ACC112 (cell line): ENCODE measurements at regions not wholly inside any gene's neighbourhood (a gene's known extent, or its start where the extent isn't known, plus 50 kb on each side); places are given as distances from the start of the nearest gene placed in this dataset.
"Not testable (repeated sequence)": the region's sequence is repeated elsewhere in the genome, so short reads cannot be mapped to it uniquely, and the experiment has no call there.

Experiments
- H2AFZ ChIP-seq: fragments of 200-600 bp; sonication (generic); one replicate; pipeline ENCODE4 v1.6.0; 2017; ENCODE audit warnings: antibody characterized with exemption, low read length; ENCODE audit not compliant: unreplicated experiment
- H3K27ac ChIP-seq: fragments of 200-600 bp; sonication (generic); 2 replicates; pipeline ENCODE4 v1.5.1; 2014; ENCODE audit warnings: low read depth, mild to moderate bottlenecking, antibody characterized with exemption, low read length, moderate library complexity
- H3K27me3 ChIP-seq: fragments of 200-600 bp; sonication (generic); 2 replicates; pipeline ENCODE4 v1.6.1; 2014; ENCODE audit warnings: mild to moderate bottlenecking, antibody characterized with exemption, low read length, moderate library complexity, mixed read lengths; ENCODE audit not compliant: insufficient read depth
- H3K36me3 ChIP-seq: fragments of 200-600 bp; sonication (generic); 2 replicates; pipeline ENCODE4 v1.6.1; 2016; ENCODE audit warnings: mild to moderate bottlenecking, antibody characterized with exemption, low read length, moderate library complexity, mixed read lengths; ENCODE audit not compliant: insufficient read depth
- H3K4me1 ChIP-seq: fragments of 200-600 bp; sonication (generic); one replicate; pipeline ENCODE4 v1.6.1; 2016; ENCODE audit warnings: low read length, mixed read lengths; ENCODE audit not compliant: insufficient read depth, unreplicated experiment, control insufficient read depth
- H3K4me3 ChIP-seq: fragments of 200-600 bp; sonication (generic); 2 replicates; pipeline ENCODE4 v1.5.1; 2014; ENCODE audit warnings: mild to moderate bottlenecking, low read depth, low read length
- H3K79me2 ChIP-seq: fragments of 200-600 bp; sonication (generic); one replicate; pipeline ENCODE4 v1.6.0; 2016; ENCODE audit warnings: low read length; ENCODE audit not compliant: control insufficient read depth, unreplicated experiment, insufficient read depth

DNA sequence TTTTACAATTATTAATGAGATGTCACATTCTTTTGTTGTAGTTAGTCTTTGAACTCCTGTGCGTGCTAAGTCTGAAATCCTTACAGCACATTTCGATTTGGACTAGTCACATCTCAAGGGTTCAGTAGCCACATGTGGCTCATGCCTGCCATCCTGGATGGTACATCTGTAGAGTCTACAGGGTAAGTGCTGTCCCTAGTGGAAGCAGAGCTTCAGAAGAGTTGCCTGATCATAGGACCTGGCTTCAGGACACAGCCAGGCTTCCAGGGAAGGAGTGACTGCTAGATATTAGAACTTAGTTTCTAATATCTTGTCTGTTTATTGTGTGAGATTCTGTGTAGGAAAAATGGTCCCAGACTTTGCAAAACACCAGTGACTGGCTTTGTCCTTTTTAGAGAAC, 110.5 kb upstream of the NBPF8 start:
- H3K79me2 ChIP-seq, H3K36me3 ChIP-seq, H3K4me3 ChIP-seq, H3K27ac ChIP-seq, H3K4me1 ChIP-seq, H3K27me3 ChIP-seq, H2AFZ ChIP-seq: not testable (repeated sequence)

DNA sequence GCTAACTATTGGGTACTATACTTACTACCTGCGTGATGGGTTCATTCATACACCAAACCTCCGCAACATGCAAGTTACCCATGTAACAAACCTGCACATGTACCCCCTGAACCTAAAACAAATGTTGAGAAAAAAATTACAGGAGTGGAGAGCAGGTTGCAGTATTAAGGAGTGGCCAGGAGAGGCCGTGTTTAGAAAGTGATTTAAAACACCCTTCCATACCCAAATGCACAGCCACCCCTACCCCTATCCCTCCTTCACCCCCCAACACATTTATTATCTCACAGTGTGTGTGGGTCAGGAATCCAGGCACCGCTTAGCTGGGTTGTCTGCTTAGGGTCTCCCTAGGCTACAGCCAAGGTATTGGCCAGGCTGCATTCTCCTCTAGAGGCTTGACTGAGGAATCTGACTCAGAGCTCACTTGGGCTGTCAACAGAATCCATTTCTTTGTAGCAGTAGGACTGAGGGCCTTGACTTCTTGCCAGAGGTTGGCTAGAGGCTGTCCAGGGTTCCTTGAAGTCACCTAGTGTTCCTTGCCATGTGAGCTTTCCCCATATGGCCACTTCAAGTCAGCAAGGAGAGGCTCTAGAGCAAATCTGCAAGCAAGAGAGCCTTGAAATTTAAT, 115.3 kb upstream of the NBPF8 start:
- H3K4me3 ChIP-seq, H2AFZ ChIP-seq, H3K27ac ChIP-seq, H3K79me2 ChIP-seq, H3K36me3 ChIP-seq, H3K4me1 ChIP-seq, H3K27me3 ChIP-seq: not testable (repeated sequence)

DNA sequence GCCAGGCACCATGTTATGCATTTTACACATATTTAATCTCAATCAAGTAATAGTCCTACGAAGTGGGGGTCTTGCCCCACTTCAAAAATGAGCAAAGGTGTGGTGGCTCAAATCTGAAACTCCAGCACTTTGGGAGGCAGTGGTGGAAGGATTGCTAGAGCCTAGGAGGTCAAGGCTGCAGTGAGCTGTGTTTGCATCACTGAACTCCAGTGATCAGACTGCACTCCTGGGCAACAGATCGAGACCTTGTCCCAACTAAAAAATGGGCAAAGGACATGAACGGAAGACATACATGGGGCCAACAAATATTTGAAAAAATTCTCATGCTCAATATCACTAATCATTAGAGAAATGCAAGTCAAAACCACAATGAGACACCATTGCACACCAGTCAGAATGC, 116.3 kb upstream of the NBPF8 start:
- H3K79me2 ChIP-seq, H3K4me1 ChIP-seq, H3K27ac ChIP-seq, H3K27me3 ChIP-seq, H2AFZ ChIP-seq, H3K36me3 ChIP-seq, H3K4me3 ChIP-seq: not testable (repeated sequence)

DNA sequence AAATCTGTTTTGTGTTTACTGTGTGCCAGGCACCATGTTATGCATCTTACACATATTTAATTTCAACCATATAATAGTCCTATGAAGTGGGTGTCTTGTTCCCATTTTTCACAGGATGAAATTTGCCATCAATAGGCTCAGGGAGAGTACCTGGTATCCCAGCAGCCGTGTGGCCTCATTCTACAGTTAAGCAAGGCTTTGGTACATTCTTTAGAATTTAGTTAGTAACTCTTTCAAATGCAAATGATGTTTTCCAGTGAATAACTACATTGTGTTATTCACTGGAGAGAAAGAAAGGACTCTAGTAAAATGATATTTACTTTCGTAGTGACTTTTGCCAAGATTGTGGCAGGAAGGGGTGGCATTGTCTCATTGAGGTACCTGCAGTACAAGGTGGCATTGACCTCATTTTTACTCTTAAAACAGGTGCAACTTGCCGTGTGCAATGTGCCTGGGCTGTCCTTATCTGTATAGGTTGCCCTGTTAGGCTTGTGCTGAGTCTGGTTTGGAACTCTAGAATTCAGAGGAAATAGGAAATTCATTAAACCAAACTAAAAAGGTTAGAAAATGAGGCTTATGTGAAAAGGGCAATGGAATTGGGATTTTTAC, 117.4 kb upstream of the NBPF8 start:
- H2AFZ ChIP-seq, H3K4me3 ChIP-seq, H3K79me2 ChIP-seq, H3K27me3 ChIP-seq, H3K36me3 ChIP-seq, H3K4me1 ChIP-seq, H3K27ac ChIP-seq: not testable (repeated sequence)

DNA sequence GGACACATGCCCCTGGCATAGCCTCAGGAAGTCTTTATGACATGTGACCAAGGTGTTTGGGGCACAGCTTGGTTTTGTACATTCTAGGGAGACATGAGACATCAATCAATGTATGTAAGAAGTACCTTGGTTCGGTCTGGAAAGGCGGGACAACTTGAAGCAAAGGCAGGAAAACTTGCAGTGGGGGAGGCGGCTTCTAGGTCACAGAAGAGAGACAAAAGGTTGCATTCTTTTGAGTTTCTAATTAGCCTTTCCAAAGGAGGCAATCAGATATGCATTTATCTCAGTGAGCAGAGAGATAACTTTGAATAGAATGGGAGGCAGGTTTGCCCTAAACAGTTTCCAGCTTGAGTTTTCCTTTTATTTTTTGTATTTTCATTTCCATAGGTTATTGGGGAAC, 113.8 kb upstream of the SEC22B start:
- not testable (repeated sequence) for H3K4me1 ChIP-seq, H2AFZ ChIP-seq, H3K36me3 ChIP-seq, H3K79me2 ChIP-seq, H3K27ac ChIP-seq, H3K27me3 ChIP-seq, H3K4me3 ChIP-seq

DNA sequence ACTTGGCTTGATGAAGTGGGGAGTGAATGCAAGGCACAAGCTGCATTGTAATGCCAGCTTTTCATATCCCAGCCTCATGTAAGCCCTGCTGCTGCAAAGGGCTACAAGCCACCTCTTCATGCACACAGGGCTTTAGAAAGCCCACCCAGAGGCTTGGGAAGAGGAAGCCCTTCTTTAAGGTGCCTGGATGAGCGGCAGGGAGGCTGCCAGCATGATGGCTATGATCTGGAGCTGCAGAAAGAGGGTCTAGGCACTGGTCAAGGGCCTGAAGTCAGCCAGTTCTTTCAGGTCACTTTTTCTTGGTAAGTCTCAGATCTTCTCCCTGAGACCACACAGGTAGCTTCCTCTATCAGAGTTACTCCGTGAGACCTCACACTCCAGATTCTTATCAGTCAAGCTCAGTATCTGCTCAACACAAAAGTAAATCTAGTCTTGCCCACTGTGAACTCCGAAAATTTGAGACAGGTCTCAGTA, 113.3 kb upstream of the SEC22B start:
- not testable (repeated sequence) for H3K27ac ChIP-seq, H3K27me3 ChIP-seq, H3K36me3 ChIP-seq, H2AFZ ChIP-seq, H3K79me2 ChIP-seq, H3K4me1 ChIP-seq, H3K4me3 ChIP-seq

DNA sequence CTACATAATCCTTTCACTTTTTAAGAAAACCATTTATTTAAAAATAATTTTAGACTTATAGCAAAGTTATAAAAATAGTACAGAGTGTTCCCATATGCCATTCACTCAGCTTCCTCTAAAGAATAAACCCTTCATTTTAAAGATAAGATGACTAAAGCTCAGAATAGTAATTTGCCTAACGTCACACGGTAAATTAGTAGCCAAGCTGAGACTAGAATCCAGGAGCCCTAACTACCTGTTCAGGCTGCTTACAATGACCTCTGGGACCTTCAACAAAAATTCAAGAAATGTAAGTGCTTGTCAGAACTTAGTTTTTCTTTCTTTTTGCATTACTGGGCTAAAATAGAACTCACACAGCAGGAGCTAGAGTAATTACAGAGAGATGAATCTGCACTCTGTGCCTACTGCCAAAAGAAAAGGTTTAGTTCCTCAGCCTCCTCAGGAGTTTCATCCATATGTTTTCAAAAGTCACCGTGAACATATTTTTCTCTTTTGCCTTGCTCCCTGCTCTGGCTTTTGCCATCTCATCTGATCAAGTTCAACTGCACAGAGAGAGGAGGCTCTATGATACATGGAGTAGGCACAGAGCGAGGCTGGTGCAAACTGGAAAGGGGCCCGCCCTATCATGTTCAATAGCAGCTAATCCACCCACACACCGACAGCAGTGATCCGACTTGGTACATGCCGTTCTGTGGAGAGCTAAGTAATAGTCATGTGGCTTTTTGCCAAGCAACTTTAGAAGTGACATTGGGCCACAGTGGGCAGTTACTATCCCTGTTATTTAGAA, 112.7 kb upstream of the SEC22B start:
- not testable (repeated sequence) for H3K79me2 ChIP-seq, H3K4me3 ChIP-seq, H2AFZ ChIP-seq, H3K27ac ChIP-seq, H3K27me3 ChIP-seq, H3K4me1 ChIP-seq, H3K36me3 ChIP-seq

DNA sequence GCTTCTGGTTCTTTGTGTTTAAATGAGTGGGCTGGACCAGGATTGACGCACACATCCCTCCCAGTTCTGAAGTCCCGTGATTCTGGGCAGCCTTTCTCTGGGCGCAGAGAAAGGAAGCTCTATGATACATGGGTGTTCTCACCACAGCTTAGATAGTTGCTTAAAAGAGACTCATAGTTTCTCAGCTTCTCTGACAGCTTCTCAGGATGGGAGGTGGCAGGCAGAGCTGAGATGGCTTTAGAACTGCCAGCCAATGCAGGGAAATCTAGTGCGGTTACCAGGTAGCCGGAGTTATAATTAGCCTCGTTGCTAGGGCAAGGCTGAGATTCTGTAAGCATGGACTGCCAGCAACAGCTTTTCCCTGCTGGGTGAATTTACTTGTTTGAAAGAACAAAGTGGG, 111.8 kb upstream of the SEC22B start:
- H3K27ac ChIP-seq, H3K4me1 ChIP-seq, H3K79me2 ChIP-seq, H3K36me3 ChIP-seq, H3K27me3 ChIP-seq, H2AFZ ChIP-seq, H3K4me3 ChIP-seq: not testable (repeated sequence)

DNA sequence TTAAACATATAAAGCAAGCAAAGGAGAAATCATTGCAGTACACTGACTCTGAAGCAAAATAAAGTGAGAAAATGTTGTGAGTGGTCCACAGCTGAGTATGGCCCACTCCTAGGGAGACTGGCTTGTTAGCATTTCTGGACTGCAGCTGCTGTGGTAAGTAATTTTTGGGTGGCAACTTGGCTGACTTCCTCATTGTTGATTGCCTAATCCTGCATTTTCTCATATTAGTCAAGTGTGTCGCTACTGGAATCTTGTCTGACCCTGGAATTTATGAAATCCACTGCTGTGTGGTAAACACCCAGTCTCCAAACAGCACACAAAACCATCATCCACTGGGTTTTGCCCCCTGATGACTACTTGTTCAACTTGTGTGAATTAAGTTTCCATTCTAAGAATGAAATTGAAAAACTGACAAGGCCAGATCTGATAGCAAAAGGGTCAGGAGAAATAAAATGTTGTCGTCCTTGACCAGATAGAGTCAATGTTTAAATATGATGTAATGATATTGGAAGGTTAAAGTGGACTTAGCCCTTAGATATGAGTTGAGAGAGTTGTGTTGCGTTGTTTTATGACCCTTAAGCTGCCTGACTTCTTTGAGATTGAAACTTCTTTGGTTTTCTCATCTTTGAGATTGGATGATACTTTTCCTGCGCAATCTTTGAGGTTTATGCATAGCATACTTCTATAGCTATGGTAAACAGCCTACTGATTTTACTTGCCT, 106.6 kb upstream of the SEC22B start:
- not testable (repeated sequence) for H3K4me3 ChIP-seq, H3K27me3 ChIP-seq, H3K27ac ChIP-seq, H3K4me1 ChIP-seq, H2AFZ ChIP-seq, H3K36me3 ChIP-seq, H3K79me2 ChIP-seq

DNA sequence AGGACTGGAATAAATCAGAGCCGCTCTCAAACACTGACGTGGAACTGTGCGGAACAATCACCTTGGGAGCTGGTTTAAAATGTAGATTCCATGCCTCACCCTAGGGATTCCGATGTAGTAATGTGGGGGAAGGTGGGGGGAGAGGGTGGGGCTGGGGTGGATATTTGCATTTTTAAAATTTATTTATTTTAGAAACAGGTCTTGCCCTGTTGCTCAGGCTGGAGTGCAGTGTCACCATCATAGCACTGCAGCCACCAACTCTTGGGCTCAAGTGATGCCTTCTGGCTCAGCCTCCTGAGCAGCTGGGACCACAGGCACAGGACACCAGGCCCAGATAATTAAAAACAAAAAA, 101.9 kb upstream of the SEC22B start:
- not testable (repeated sequence) for H3K4me1 ChIP-seq, H3K27me3 ChIP-seq, H3K27ac ChIP-seq, H3K4me3 ChIP-seq, H2AFZ ChIP-seq, H3K79me2 ChIP-seq, H3K36me3 ChIP-seq
